Omental fat pad (tissue), 1 donor: ENCODE measurements at regions not wholly inside any gene's neighbourhood (a gene's known extent, or its start where the extent isn't known, plus 50 kb on each side); places are given as distances from the start of the nearest gene placed in this dataset.
"Not testable (repeated sequence)": the region's sequence is repeated elsewhere in the genome, so short reads cannot be mapped to it uniquely, and the experiment has no call there.

ENCODE experiments used
- ATAC-seq: fragments of 150-250 bp; one replicate; pipeline ENCODE4 v1.9.1; 2016; ENCODE audit warnings: mild to moderate bottlenecking, moderate library complexity; ENCODE audit not compliant: low FRiP score
- DNase-seq: peaks from one replicate; pipeline ENCODE4 v3.0.0-alpha.2; 2019; ENCODE audit warnings: low spot score

GRCh38 chr21:43477945-43478386 lies 51.0 kb upstream of the SIK1 start:
- peak; percentile 84 for ATAC-seq
- not testable (repeated sequence) for DNase-seq
